Panc1 (cell line): ENCODE measurements at regions not wholly inside any gene's neighbourhood (a gene's known extent, or its start where the extent isn't known, plus 50 kb on each side); places are given as distances from the start of the nearest gene placed in this dataset.

Experiments used
- ATAC-seq: fragments of 200-7000 bp; cut with Tn5 transposase; 2 replicates; pipeline ENCODE4 v1.9.1; 2020; ENCODE audit warnings: mild to moderate bottlenecking, moderate library complexity
- BruUV-seq: library from RNA; stranded (reverse); fragments of 400-500 nt; replicated peaks from 2 replicates; lab custom pipeline; 2021; lab: Mats Ljungman, UMichigan
- CTCF ChIA-PET: fragments of 300-600 bp; sonication (Branson Sonifier 250); formaldehyde crosslinking; loops from one replicate; lab custom pipeline; 2022; ENCODE audit warnings: antibody characterized with exemption; lab: Charles Lee
- POLR2A ChIA-PET: fragments of 300-600 bp; sonication (Branson Sonifier 250); formaldehyde crosslinking; loops from one replicate; lab custom pipeline; 2022; ENCODE audit warnings: antibody characterized with exemption; lab: Charles Lee
- DNase-seq: peaks from one replicate; pipeline ENCODE4 v3.0.0-alpha.2; 2010; ENCODE audit warnings: low read depth, low spot score
- H3K27ac ChIP-seq: 2 replicates; pipeline ENCODE4 v1.5.1; 2011; ENCODE audit warnings: mild to moderate bottlenecking, low read length, inconsistent platforms
- H3K27me3 ChIP-seq: fragments of 200-500 bp; sonication (Bioruptor generic); 2 replicates; pipeline ENCODE4 v1.6.0; 2014; ENCODE audit warnings: low read length, inconsistent platforms; ENCODE audit not compliant: control insufficient read depth, insufficient read depth
- H3K36me3 ChIP-seq: fragments of 200-500 bp; sonication (Bioruptor generic); 2 replicates; pipeline ENCODE4 v1.5.1; 2014; ENCODE audit warnings: inconsistent platforms, mild to moderate bottlenecking, low read length, moderate library complexity; ENCODE audit not compliant: control insufficient read depth, insufficient read depth
- H3K4me1 ChIP-seq: 2 replicates; pipeline ENCODE4 v1.5.1; 2011; ENCODE audit warnings: inconsistent platforms, mild to moderate bottlenecking, low read length, moderate library complexity; ENCODE audit not compliant: control insufficient read depth, insufficient read depth
- H3K4me3 ChIP-seq, 2 experiments: 2 replicates each; pipeline ENCODE4 v1.5.1; 2011 to 2012; ENCODE audit warnings: low read depth in 2 of 2, low read length in 2 of 2, mild to moderate bottlenecking in 2 of 2, inconsistent platforms in 1 of 2, moderate library complexity in 1 of 2
- H3K9me3 ChIP-seq: fragments of 200-500 bp; sonication (Bioruptor generic); 2 replicates; pipeline ENCODE4 v1.5.1; 2014; ENCODE audit warnings: low read depth, mild to moderate bottlenecking, inconsistent platforms, low read length, moderate library complexity; ENCODE audit not compliant: control insufficient read depth, insufficient read depth
- CTCF ChIP-seq: fragments of 450-650 bp; IDR thresholded peaks from 2 replicates; pipeline ENCODE4 v1.5.1; 2017; ENCODE audit warnings: mild to moderate bottlenecking
- POLR2AphosphoS5 ChIP-seq: IDR thresholded peaks from 2 replicates; pipeline ENCODE4 v1.6.1; 2012; ENCODE audit warnings: mild to moderate bottlenecking, low read depth, low read length, moderate library complexity
- SIN3A ChIP-seq: IDR thresholded peaks from 2 replicates; pipeline ENCODE4 v1.6.1; 2012; ENCODE audit warnings: low read depth, mild to moderate bottlenecking, low read length, moderate library complexity, borderline replicate concordance; ENCODE audit not compliant: insufficient read depth
- TCF7L2 ChIP-seq: IDR thresholded peaks from 2 replicates; pipeline ENCODE4 v1.6.1; 2011; ENCODE audit warnings: mild to moderate bottlenecking, low read depth, low read length, inconsistent platforms
- in situ Hi-C: cut with HindIII; loops from 2 replicates; pipeline ENCODE4 v1.10.0; 2016; ENCODE audit warnings: low sequenced_read_pairs, low pct_unique_long_range_greater_than_20kb
- intact Hi-C: fragments of 100-400 bp; cut with micrococcal nuclease; formaldehyde crosslinking; loops from one replicate; pipeline ENCODE4 v1.10.0; 2022; ENCODE audit not compliant: unreplicated experiment
- TF ChIP-seq, protein P1 (sequence below), 2 experiments: IDR thresholded peaks; 2 replicates each; pipeline ENCODE4 v1.6.1; 2011 to 2012; ENCODE audit warnings: low read depth in 2 of 2, control low read depth in 1 of 2, low read length in 1 of 2, mild to moderate bottlenecking in 1 of 2, moderate library complexity in 1 of 2; ENCODE audit not compliant: insufficient read depth in 1 of 2

DNA sequence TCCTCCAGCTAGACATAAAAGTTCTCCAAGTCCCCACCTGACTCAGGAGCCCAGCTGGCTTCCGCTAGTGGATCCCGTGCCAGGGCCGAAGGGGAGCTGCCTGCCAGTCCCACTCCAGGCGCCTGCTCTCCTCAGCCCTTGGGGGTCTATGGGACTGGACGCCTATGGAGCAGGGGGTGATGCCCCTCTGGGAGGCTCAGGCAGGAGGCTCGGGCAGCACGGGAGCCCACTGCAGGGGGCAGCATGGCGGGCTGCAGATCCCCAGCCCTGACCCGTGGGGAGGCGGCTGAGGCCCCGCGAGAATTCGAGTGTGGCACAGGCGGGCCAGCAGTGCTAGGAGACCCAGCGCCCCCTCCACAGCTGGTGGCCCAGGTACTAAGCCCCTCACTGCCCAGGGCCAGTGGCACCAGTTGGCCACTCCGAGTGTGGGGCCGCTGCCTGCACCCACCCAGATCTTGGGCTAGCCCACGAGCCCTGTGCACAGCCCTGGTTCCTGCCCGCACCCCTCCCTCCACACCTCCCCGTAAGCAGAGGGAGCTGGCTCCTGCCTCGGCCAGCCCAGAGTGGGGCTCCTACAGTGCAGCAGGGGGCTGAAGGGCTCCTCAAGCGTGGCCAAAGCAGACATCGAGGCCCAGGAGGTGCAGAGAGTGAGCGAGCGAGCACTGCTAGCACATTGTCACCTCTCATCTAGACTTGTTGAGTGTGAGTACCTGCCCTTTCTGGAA lies 221.3 kb upstream of the NSMCE3 start:
- H3K4me1 ChIP-seq: no peaks in the 10 kb centered on the region
- ChIA-PET POLR2A (no interaction called here), CTCF (no interaction called here)
- H3K27me3 ChIP-seq: no peaks in the 10 kb centered on the region
- H3K9me3 ChIP-seq: no peaks in the 10 kb centered on the region
- no peak overlapping the region for H3K27ac ChIP-seq
- DNase-seq (no peak), ATAC-seq (no peak)
- H3K36me3 ChIP-seq: no peaks in the 10 kb centered on the region
- TF ChIP-seq SIN3A (no peak), POLR2AphosphoS5 (no peak), TCF7L2 (no peak), CTCF (no peak)
- TF ChIP-seq, protein P1, sequence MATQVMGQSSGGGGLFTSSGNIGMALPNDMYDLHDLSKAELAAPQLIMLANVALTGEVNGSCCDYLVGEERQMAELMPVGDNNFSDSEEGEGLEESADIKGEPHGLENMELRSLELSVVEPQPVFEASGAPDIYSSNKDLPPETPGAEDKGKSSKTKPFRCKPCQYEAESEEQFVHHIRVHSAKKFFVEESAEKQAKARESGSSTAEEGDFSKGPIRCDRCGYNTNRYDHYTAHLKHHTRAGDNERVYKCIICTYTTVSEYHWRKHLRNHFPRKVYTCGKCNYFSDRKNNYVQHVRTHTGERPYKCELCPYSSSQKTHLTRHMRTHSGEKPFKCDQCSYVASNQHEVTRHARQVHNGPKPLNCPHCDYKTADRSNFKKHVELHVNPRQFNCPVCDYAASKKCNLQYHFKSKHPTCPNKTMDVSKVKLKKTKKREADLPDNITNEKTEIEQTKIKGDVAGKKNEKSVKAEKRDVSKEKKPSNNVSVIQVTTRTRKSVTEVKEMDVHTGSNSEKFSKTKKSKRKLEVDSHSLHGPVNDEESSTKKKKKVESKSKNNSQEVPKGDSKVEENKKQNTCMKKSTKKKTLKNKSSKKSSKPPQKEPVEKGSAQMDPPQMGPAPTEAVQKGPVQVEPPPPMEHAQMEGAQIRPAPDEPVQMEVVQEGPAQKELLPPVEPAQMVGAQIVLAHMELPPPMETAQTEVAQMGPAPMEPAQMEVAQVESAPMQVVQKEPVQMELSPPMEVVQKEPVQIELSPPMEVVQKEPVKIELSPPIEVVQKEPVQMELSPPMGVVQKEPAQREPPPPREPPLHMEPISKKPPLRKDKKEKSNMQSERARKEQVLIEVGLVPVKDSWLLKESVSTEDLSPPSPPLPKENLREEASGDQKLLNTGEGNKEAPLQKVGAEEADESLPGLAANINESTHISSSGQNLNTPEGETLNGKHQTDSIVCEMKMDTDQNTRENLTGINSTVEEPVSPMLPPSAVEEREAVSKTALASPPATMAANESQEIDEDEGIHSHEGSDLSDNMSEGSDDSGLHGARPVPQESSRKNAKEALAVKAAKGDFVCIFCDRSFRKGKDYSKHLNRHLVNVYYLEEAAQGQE (IDR thresholded peaks at IDR 0.05; ENCODE audit: insufficient read depth in 1 of 2, low read depth in 2 of 2, low read length in 1 of 2): no peak
- no peak overlapping the region for H3K4me3 ChIP-seq
- in situ Hi-C loops (no loop called here), intact Hi-C loops (no loop called here)
- no TSS peak for BruUV-seq

GRCh38 chr15:29480949-29481348 lies 211.3 kb upstream of the NSMCE3 start:
- no peak for TF ChIP-seq TCF7L2
- TF ChIP-seq, protein P1 (IDR thresholded peaks at IDR 0.05; ENCODE audit: insufficient read depth in 1 of 2, low read depth in 2 of 2, low read length in 1 of 2): no peak
- no peak for DNase-seq
- CTCF ChIA-PET: no interaction called here
- H3K4me3 ChIP-seq: no peak overlapping the region
- H3K27me3 ChIP-seq: no peaks in the 10 kb centered on the region
- BruUV-seq: no TSS peak
- in situ Hi-C loops (no loop called here), intact Hi-C loops (no loop called here)
- no peak overlapping the region for H3K27ac ChIP-seq
- no peak for ATAC-seq
- H3K4me1 ChIP-seq: no peaks in the 10 kb centered on the region
- no peaks in the 10 kb centered on the region for H3K36me3 ChIP-seq
- POLR2A ChIA-PET: interaction anchor here (0.6 kb wide), 1 partner anchor 15 kb away, joined by 3 read pairs; no protein-coding TSS in a partner anchor
- no peaks in the 10 kb centered on the region for H3K9me3 ChIP-seq
